HepG2 (cell line): ENCODE measurements at regions not wholly inside any gene's neighbourhood (a gene's known extent, or its start where the extent isn't known, plus 50 kb on each side); places are given as distances from the start of the nearest gene placed in this dataset.

Experiments
- ATAC-seq: fragments of 200-7000 bp; cut with Tn5 transposase; 3 replicates; pipeline ENCODE4 v1.9.1; 2020; ENCODE audit warnings: mild to moderate bottlenecking, moderate library complexity
- BruUV-seq: library from RNA; stranded (reverse); fragments of 400-500 nt; replicated peaks from 2 replicates; lab custom pipeline; 2021; lab: Mats Ljungman, UMichigan
- CTCF ChIA-PET: fragments of 300-600 bp; formaldehyde crosslinking; extraction: SDS; loops from one replicate; lab custom pipeline; 2021; ENCODE audit warnings: low total read pairs, inconsistent platforms, low intra/inter-chr PET ratio; lab: Yijun Ruan, JAX
- POLR2A ChIA-PET: fragments of 350-600 bp; sonication (Branson Sonifier 250); formaldehyde crosslinking; loops from one replicate; lab custom pipeline; 2020; ENCODE audit warnings: antibody characterized with exemption, inconsistent platforms; lab: Yijun Ruan, JAX
- DNase-seq: peaks from one replicate; pipeline ENCODE4 v3.0.0-alpha.2; 2015; ENCODE audit warnings: low spot score
- FAIRE-seq: peaks from 3 replicates; lab custom pipeline; 2011; peaks lifted over from hg19 to GRCh38; lab: Jason Lieb, UNC
- H2AFZ ChIP-seq: one replicate; pipeline ENCODE4 v1.6.1; 2011; ENCODE audit warnings: low read length, inconsistent platforms
- H3K27ac ChIP-seq: fragments of 300-600 bp; 3 replicates; pipeline ENCODE4 v1.8.0; 2011; ENCODE audit warnings: mixed run types, mild to moderate bottlenecking, mixed read lengths, low read length, inconsistent platforms; ENCODE audit not compliant: insufficient read depth; ENCODE audit errors: extremely low read length
- H3K27me3 ChIP-seq, 2 experiments: fragments of 200-600 bp in 1 of 2; 2 replicates in 1 of 2; 3 replicates in 1 of 2; pipeline versions ENCODE4 v1.6.0 to v1.8.0; 2011; ENCODE audit warnings: low read length in 2 of 2, mild to moderate bottlenecking in 2 of 2, moderate library complexity in 2 of 2, inconsistent platforms in 1 of 2; ENCODE audit not compliant: insufficient read depth in 2 of 2, control insufficient read depth in 1 of 2
- H3K36me3 ChIP-seq, 2 experiments: fragments of 200-600 bp in 1 of 2; replicated peaks in 1 of 2; 2 replicates in 1 of 2; 3 replicates in 1 of 2; pipeline versions ENCODE4 v1.5.1 to v1.8.0; 2011; ENCODE audit warnings: low read length in 2 of 2, inconsistent platforms in 1 of 2; ENCODE audit not compliant: insufficient read depth in 2 of 2, control insufficient read depth in 1 of 2
- H3K4me1 ChIP-seq: 2 replicates; pipeline ENCODE4 v1.5.1; 2012; ENCODE audit warnings: low read length, inconsistent platforms; ENCODE audit not compliant: insufficient read depth
- H3K4me2 ChIP-seq: 2 replicates; pipeline ENCODE4 v1.6.0; 2011; ENCODE audit warnings: low read depth, low read length, inconsistent platforms
- H3K4me3 ChIP-seq, 3 experiments: fragments of 200-600 bp in 1 of 3; sonication (generic), shearing (Covaris generic) in 1 of 3; replicated peaks in 1 of 3; 2 replicates each; pipeline ENCODE4 v1.5.1; 2011 to 2016; ENCODE audit warnings: low read length in 3 of 3, inconsistent platforms in 2 of 3, low read depth in 2 of 3, mild to moderate bottlenecking in 2 of 3, control low read depth in 1 of 3, mixed read lengths in 1 of 3; ENCODE audit not compliant: insufficient read depth in 1 of 3
- H3K79me2 ChIP-seq: one replicate; pipeline ENCODE4 v1.6.1; 2011; ENCODE audit warnings: low read length, inconsistent platforms; ENCODE audit not compliant: insufficient read depth
- H3K9ac ChIP-seq: 2 replicates; pipeline ENCODE4 v1.6.0; 2011; ENCODE audit warnings: mild to moderate bottlenecking, low read depth, low read length, inconsistent platforms; ENCODE audit not compliant: insufficient read depth
- H3K9me3 ChIP-seq: 2 replicates; pipeline ENCODE4 v1.5.1; 2012; ENCODE audit warnings: mild to moderate bottlenecking, low read length
- H4K20me1 ChIP-seq: 2 replicates; pipeline ENCODE4 v1.6.0; 2011; ENCODE audit warnings: inconsistent platforms, mild to moderate bottlenecking, low read length, moderate library complexity; ENCODE audit not compliant: insufficient read depth
- AGO1 ChIP-seq: fragments of 200-400 bp; formaldehyde crosslinking; IDR thresholded peaks from 2 replicates; pipeline ENCODE4 v1.6.1; 2017; ENCODE audit warnings: mild to moderate bottlenecking, low read depth, low read length, moderate library complexity; ENCODE audit not compliant: poor library complexity, severe bottlenecking
- ISX ChIP-seq: sonication (generic); formaldehyde crosslinking; conservative IDR thresholded peaks from 2 replicates; pipeline ENCODE4 v1.5.0; 2020; ENCODE audit warnings: missing genetic modification reagents
- MLX ChIP-seq: IDR thresholded peaks from 2 replicates; pipeline ENCODE4 v1.6.1; 2016
- SNAPC4 ChIP-seq: sonication (generic); formaldehyde crosslinking; IDR thresholded peaks from 2 replicates; pipeline ENCODE4 v1.4.0; 2020; ENCODE audit warnings: mild to moderate bottlenecking, missing genetic modification reagents
- TRIM22 ChIP-seq: fragments of 450-650 bp; IDR thresholded peaks from 2 replicates; pipeline ENCODE4 v1.6.1; 2017
- ZNF138 ChIP-seq: sonication (generic); formaldehyde crosslinking; IDR thresholded peaks from 2 replicates; pipeline ENCODE4 v1.5.0; 2020; ENCODE audit warnings: mild to moderate bottlenecking, low read depth, missing genetic modification reagents
- ZNF225 ChIP-seq: sonication (generic); formaldehyde crosslinking; IDR thresholded peaks from 2 replicates; pipeline ENCODE4 v1.4.0; 2020; ENCODE audit warnings: mild to moderate bottlenecking, missing genetic modification reagents
- ZNF275 ChIP-seq: sonication (generic); formaldehyde crosslinking; IDR thresholded peaks from 2 replicates; pipeline ENCODE4 v1.8.0; 2022; ENCODE audit warnings: missing genetic modification reagents, mild to moderate bottlenecking, inconsistent platforms, borderline replicate concordance
- ZNF75D ChIP-seq: sonication (generic); formaldehyde crosslinking; IDR thresholded peaks from 2 replicates; pipeline ENCODE4 v1.8.1; 2023; ENCODE audit warnings: missing genetic modification reagents, mild to moderate bottlenecking, borderline replicate concordance
- ZXDC ChIP-seq: sonication (generic); formaldehyde crosslinking; IDR thresholded peaks from 2 replicates; pipeline ENCODE4 v1.5.0; 2020; ENCODE audit warnings: mild to moderate bottlenecking, missing genetic modification reagents
- WGBS: methylation state at CpG from one replicate; pipeline ENCODE4 v1.1.6; 2017; ENCODE audit warnings: low lambda C conversion rate; 5-methylcytosine and 5-hydroxymethylcytosine counted together
- in situ Hi-C: cut with HindIII; loops from 2 replicates; pipeline ENCODE4 v1.10.0; 2017; ENCODE audit warnings: low pct_unique_long_range_greater_than_20kb; ENCODE audit not compliant: extremely low pct_ligation_motif_present
- intact Hi-C: fragments of 100-400 bp; cut with micrococcal nuclease; formaldehyde crosslinking; loops from one replicate; pipeline ENCODE4 v1.10.0; 2022; ENCODE audit not compliant: unreplicated experiment

- no peak for TF ChIP-seq ZNF275 (CRISPR knock-in tag)
- TF ChIP-seq ISX (CRISPR knock-in tag), result no peak
- no peak for TF ChIP-seq ZNF225 (CRISPR knock-in tag)
- TF ChIP-seq, all 625 proteins: peak for 0
These were observed 257.1 kb upstream of the RPS6KA3 start (continued) for GRCh38 chrX:20523626-20524312.

GRCh38 chrX:20522420-20522819, 255.7 kb upstream of the RPS6KA3 start:
- POLR2A ChIA-PET, result no interaction called here
- intact Hi-C loops (no loop called here), in situ Hi-C loops (no loop called here)
- H3K4me1 ChIP-seq, result peaks cover 16% of the 10 kb centered on the region
- H3K9me3 ChIP-seq, result no peaks in the 10 kb centered on the region
- H3K4me2 ChIP-seq, result no peak overlapping the region
- CTCF ChIA-PET, result no interaction called here
- H3K9ac ChIP-seq, result no peak overlapping the region
- no peak for ATAC-seq
- 96% methylated on average over 3 of the region's 3 CpGs for WGBS
- H3K79me2 ChIP-seq, result no peaks in the 10 kb centered on the region
- no TSS peak for BruUV-seq
- no peak overlapping the region for H3K27ac ChIP-seq
- no peak overlapping the region for H2AFZ ChIP-seq
- H4K20me1 ChIP-seq, result no peaks in the 10 kb centered on the region
- DNase-seq, result no peak
- H3K4me3 ChIP-seq, result no peak overlapping the region
- H3K27me3 ChIP-seq, result no peaks in the 10 kb centered on the region
- no peaks in the 10 kb centered on the region for H3K36me3 ChIP-seq
- FAIRE-seq, result no peak
- TF ChIP-seq ZNF138 (CRISPR knock-in tag), result no peak
- TF ChIP-seq TRIM22, result no peak
- no peak for TF ChIP-seq SNAPC4 (CRISPR knock-in tag)
- no peak for TF ChIP-seq ZXDC (CRISPR knock-in tag)
- no peak for TF ChIP-seq MLX
- TF ChIP-seq ZNF75D (CRISPR knock-in tag), result no peak
- TF ChIP-seq AGO1, result no peak
